GM19023 (cell line): ENCODE measurements at regions not wholly inside any gene's neighbourhood (a gene's known extent, or its start where the extent isn't known, plus 50 kb on each side); places are given as distances from the start of the nearest gene placed in this dataset.

Experiments used
- ATAC-seq: cut with Tn5 transposase; IDR thresholded peaks from one replicate; pipeline ENCODE4 v1.9.1; 2021; ENCODE audit warnings: mild to moderate bottlenecking, moderate library complexity; ENCODE audit not compliant: unreplicated experiment

DNA sequence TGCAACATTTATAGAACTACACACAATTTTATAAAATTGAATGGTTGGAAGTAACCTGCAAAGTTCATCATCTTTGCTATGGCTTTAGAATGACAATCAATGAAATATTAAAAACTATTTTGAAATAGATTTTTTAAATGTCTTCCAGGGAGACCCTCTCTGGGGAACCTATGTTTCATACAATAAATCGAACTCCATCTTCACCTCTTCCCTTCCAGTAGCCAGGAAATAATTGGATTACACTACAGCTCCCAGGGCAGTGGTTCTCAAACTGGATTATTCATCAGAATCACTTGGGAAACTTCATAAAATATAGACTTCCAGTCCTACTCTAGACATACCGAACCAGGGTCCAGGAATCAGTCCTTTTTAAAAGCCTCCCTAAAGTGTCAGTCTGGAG is 328.4 kb downstream of the DUSP6 start:
- no peak for ATAC-seq

DNA sequence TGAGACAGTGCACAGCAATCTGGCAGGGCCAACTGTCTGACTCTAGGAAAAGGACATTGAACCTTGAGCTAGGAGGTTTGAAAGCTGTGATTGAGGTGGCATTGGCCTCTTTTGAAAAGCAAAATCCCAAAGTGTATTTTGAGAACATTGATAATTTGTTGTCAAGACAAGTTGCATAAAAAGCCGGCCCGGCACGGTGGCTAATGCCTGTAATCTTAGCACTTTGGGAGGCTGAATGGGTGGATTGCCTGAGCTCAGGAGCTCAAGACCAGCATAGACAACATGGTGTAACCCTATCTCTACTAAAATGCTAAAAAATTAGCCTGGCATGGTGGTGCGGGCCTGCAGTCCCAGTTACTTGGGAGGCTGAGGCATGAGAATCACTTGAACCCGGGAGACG is 331.6 kb downstream of the DUSP6 start:
- ATAC-seq, result no peak

DNA sequence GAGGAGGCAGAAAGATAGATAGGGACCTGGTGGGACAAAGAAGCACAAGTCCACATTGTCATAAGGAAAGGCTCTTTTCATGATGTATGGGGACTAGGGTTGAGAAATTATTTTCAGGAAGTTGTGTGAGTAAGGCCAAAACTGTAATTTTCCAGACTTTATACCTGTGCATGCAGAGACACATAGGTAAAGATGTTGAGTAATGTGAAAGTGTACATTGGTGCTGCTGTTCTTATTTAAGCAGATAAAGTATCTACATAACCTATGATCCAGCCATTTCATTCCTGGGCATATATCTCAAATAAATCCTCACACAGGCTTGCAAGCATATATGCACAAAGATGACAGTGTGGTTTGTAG is 332.2 kb downstream of the DUSP6 start:
- ATAC-seq, result no peak

DNA sequence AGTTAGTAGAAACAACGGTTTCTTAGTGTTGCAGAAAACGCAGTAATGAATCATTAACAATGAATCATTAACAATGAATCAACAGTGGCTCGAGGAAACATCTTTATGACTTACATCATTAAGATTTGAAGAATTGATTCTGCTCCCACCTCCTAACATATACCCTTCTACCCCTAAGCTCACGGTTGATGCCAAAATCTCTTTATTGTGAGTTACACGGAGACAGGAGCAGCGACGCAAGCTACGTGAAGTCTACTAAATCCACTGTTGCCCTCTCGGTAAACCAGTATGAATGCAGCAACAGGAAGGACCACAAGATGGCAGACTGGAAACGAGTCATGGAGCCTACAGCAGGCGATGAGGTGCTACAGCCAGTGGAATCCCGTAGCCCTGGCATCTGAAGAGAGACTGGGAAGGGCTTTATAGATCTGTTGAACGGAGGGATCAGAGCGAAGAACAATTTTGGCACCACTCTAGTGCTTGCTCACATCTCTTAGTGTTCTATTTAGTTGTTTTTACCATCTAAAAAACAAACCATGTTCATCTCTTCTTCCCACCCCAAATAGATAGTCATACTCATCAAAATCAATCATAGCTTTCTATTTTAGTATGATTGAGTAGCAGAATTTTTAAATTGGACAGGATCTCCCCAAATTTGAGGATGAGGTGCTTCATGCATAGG is 332.7 kb downstream of the DUSP6 start:
- peak; percentile 98 for ATAC-seq

DNA sequence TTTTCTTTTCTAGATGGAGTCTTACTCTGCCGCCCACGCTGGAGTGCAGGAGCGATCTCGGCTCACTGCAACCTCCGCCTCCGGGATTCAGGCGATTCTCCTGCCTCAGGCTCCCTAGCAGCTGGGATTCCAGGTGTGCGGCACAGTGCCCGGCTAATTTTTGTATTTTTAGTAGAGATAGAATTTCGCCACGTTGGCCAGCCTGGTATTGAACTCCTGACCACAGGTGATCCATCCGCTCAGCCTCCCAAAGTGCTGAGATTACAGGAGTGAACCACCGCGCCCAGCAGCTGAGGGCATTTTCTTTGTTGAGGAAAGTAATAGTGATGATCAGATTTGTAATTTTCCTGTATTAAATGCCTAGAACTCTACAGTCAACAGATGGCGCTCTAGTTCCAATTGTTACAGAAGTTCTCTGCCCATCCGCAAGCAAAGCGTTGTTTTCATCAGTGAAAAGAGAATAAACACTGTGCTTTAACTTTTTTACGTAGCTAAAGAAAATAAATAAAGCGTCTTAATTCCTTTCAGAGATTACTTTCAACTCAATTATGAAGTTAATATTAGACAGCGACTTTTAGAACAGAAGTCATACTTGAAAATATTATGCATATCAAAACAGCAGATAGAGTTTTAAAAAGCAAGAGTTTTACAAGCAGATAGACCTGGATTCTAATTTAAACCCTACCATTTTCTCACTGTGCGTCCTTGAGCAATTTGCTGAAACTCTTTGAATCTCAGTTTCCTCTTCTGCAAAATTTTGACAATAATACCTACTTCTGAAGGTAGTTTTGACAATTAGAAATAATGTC is 335.1 kb downstream of the DUSP6 start:
- no peak for ATAC-seq

DNA sequence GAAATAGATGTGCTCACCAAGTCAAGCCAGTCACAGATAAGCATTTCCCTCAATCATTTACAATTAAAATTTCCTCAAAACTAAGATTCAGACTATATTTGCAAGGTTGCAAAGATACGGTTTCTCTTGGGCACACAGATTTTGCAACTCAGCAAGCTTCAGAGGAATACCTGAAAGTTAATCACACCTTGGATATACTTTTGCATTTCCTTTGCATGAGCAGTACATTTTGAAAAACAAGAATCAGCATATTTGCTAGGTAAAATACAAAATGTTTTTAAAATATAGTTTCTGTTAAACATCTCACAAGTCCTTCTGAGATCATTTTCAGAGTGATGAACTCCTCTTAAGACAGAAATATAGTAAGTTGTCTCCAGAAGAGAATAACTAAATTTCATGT is 336.9 kb downstream of the DUSP6 start:
- ATAC-seq, result no peak

DNA sequence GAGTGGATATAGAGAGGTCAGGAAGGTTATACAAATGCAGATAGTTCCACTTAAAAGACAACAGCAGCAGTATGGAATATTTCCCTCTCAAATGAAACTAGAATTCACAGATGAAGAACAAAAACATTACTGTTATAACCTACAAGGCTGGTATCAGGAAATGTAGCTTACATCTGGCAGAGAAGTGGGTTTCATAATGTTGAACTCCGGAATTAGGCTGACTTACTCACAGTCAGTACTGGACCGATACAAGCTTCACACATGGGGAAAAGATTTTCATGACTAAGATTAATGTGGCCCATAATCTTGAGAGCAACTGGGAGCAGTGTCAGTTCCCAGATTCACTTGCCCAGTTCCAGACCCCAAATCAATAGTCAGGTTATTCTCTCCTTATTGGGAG is 353.9 kb downstream of the DUSP6 start:
- ATAC-seq, result no peak

DNA sequence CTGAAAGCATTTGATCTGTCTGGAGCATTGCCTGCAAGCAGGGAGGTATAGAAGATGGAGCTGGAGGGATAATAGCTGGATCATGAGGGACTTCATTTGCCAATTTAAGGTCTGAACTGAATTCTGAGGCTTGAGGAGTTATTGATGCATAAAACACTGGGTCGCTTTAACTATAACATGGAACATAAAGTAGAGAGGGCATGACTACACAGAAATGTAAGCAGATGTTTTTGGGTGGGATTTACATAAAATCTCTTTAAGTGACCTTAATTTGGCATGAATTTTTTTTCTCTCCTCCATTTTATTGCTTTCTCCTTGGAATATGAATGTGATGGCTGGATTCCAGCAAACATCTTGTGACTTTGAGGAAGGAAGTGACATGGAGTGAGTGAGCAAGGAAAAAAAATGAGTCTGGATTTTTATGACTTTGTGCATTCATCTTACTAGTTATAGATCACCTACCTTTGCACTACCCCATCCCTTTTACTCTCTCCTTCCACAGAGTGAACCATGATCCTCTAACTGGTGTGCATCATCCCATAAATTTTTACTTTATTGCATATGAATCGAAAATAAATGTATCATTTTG is 356.0 kb downstream of the DUSP6 start:
- no peak for ATAC-seq

DNA sequence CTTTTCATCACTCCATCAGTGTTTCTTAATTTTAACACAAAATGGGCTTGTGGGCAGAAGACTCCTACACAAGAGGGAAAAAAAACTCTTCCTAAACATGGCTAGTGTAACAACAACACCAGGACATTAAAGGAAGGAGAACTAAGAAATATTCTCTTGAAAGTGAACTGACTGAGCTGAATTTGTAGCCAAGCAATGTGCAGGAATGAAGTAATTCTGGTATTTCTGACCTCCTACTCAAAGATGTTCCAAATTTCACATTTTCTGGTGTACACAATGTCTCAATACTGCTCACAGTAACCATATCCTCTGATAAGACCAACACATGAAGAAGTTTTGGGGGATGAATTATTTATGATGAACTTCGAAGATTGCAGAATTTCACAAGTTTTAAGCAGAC is 357.3 kb downstream of the DUSP6 start:
- ATAC-seq, result no peak

DNA sequence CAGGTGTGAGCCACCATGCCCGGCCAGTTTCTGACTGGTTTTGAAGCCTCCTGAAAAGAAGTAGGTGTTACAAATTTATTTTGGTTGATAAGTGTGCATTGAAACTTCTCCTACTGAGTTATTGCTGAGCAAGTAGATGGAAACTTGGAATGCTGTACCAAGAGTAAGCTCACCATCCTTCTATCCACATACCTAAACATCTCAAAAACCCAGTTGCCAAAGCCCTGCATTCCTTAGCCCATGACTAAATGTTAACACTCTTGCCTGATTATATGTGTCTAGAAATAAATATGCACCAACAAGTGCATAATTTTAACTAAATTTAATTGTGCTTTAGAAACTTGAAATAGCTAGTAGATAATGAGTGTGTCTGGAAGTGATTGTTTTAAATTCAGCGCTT is 357.8 kb downstream of the DUSP6 start:
- no peak for ATAC-seq

DNA sequence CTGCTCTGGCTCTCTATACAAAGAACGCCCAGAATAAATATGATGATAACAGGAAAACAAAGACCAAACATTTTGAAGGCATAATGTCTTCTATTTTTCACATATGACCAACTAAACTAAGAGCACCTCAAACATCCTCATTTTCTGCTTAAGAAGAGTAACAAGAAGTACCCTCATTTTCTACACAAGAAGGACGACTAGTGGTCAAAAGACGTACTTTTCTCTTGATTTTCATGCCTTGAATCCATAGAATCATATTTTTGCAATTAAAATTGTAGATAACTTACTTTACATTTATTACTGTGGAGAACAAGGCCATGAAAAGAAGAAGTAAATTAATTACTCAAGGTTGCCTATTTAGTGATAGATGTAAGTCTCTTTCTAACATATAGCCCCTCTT is 358.6 kb downstream of the DUSP6 start:
- no peak for ATAC-seq

DNA sequence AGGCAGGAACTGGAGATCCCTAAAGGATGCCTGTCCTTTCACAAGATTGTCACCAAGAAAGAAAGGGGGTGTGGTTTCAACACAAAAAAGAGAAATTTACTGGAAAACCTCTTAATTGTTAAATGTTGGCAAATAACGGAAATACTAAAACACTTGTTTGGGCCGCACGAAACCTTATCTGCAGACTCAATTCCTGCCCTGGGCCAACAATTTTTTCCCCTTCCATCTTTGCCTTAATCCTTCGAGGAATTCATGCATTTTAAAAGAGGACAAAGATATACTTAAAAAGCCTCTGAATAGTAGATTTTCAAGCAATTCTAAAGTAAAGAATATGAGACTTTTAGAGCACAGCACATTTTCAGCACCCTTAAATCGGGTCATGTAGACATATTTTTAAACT is 366.2 kb downstream of the DUSP6 start:
- ATAC-seq, result no peak

DNA sequence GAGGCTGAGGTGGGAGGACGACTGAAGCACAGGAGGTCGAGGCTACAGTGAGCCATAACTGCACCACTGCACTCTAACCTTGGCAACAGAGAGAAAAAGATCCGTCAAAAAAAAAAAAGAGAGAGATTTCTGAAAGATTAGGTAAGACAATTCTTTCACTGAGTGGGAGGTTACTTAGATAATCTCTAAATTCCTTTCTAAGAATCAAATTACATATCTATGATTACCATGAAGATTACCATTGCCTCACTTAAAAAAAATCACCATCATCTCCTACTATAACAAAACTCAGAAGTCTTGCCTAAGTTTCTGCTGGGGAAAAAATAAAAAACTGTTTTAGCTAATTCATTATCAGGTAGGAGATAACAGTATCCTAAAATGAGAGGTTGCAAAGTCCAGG is 366.7 kb downstream of the DUSP6 start:
- ATAC-seq, result no peak

DNA sequence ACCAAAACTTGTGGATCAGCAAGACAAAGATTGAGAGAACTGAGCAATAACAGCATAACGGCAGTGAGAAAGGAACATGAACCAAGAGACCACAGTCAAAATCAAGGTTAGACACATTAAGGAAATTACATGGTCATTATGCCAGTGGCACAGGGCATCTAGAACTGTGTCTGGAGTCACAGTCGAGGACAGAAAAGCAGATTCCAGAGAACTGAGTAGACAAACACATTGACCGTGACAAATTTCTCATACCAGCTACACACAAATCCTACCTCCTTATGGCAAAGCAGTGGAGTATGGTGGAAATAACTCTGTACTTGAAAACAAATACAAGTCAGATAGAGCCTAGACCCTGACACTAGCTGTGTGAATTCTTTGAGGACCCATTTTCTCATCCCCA is 367.3 kb downstream of the DUSP6 start:
- ATAC-seq, result no peak

DNA sequence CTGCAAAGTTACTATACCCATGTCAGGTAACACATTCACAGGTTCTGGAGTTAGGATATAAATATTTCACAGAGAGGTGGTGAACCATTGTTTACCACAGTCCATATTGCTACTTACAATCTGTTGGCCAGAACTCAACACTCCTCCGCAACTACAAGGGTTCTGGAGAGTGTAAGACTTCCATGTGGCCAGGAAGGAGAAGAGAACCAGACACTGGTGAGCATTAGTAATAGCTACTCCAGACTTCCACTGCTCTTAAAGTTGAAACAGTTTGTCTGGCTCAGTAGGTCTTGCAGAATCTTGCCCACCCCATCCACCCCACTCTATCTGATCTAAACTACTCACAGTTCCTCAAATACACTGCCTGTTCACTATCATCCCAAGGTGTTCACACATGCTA is 369.6 kb downstream of the DUSP6 start:
- no peak for ATAC-seq

DNA sequence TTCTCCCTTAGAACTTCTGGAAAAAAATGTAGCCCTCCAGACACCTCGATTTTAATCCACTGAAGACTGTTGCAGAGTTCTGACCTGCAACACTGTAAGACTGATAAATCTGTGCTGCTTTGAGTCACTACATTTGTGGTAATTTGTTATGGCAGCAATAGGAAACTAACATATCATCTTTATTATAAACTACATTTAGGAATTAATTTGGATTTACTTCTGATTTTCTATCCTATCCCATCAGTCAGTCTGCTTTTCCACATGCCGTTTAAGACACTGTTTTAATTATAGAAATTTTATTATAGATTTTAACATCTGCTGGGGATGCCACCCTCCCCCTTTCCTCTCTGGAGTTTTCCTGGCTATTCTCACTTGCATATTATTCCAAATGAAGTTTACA is 375.2 kb downstream of the DUSP6 start:
- ATAC-seq, result no peak

DNA sequence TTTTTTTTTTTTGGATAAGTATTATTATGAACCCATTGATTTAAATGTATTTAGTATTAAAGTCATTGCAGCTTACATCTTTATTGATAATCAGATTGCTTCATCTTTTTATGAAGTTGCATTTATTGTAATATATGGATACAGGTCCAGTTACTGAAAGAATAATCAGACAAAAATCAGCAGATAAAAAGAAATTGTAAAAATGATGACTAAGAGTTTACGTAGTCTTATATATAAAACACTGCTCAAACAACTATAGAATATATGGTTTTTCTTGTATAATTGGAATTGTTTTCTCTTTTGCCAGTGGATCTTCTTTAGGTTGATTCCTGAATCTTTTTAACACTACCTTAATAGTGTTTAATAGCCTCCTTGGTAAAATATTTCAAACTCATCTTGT is 378.3 kb downstream of the DUSP6 start:
- no peak for ATAC-seq

DNA sequence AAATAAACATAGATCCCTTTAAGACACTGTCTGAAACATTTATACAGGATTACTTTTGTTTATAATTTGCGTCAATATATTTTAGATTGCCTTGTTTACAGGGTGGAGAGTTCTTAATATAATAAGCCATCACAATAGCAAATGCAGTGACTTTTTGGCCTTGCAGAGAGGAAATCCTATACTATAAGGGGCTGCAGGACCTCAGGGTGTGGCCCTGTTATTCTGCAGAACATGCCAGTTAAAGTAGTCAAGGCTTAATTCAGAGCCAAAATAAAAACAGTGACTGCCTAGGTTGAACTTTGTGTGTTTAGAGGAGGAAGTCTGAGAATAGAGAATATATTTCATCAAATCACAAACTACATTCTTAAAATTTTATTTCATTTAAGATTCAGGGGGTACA is 381.6 kb downstream of the DUSP6 start:
- ATAC-seq, result no peak

DNA sequence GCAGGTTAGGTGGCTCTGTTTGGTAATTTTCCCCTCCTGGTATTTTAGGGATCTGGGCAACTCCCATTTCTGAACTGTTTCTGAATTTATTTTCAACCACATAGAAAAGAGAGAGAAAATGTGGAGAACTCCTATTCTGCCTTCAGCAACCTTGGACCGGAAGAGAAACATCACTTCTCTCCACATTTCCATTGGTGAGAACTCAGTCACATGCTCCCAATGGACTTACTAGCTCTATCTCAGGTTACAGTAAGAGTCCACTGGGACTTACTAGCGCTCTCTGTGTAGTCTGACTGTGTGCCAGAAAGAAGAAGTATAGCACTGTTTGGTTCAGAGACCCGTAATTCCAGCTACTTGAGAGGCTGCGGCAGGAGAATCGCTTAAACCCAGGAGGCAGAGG is 383.2 kb downstream of the DUSP6 start:
- no peak for ATAC-seq

DNA sequence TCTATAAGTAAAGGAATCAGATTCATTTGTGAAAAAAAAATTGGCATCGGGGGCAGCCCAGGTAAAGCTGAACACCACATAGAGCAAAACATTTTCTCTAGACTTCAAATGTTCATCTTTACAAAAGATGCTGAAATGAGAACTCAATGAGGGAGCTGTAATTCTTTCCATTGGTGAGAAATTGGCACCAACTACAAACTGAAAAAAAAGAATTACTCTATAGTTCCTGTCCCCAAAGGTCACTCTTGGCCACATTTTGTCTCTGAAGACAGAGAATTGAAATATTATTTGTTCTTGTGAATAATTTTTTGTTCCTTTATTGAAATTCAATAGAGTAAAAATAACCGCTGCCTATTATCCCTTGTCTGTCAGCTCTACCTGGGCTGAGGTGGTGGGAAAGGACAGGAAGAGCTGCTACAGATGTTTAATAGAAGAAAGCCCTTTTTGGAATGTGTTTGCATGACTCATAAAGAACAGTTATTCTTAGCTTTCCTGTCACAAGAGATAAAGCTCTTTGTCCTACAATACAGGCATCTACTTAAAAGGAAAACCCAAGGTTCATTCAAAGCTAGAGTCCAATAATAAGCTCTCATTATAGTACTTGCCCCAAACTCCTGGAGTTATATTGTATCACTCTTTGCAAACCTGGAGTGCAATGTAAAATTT is 380.1 kb upstream of the KITLG start:
- ATAC-seq, result no peak

DNA sequence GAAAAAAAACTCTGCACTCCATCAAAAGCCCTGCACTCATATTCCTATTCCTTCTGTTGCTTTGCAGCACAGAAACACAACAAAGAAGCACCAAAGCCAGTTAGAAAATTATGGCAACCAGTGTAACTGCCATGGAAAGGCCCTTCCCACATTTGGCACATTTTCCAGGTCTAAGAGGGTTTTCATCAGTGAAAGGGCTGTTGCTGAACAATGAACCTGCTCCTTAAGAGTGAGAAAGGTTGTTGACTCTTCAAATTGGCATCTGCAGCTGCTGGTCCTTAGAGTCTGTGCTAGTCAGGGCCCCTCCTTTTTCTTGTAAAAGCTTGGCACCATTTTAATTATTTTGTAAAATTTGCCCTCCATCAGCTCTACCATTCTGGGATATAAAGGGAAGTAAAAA is 378.7 kb upstream of the KITLG start:
- ATAC-seq, result no peak

DNA sequence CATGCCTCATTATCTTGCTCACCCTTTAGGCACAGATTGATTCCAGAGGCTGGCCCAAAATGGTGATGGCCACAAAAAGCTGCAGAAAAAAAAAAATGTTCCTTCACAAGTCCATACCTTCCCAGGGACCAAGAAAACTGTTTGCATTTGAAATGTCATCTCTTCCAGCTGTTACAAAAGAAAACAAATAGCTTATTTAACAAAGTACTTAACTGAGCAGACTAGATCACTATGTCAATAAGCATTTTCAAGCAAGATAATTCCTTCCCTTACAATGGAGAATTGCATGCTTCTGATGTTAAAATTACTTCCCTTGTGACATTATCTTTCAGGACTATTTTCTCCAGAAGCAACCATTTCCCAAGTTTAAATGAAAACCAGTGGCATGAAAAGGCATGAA is 377.9 kb upstream of the KITLG start:
- ATAC-seq, result no peak
